NCI-H748 treated with DMSO at 0.1 percent for 48 hours (cell line): ENCODE measurements at regions not wholly inside any gene's neighbourhood (a gene's known extent, or its start where the extent isn't known, plus 50 kb on each side); places are given as distances from the start of the nearest gene placed in this dataset.

Experiments
- DNase-seq: peaks from one replicate; lab custom pipeline; 2025; lab: John Stamatoyannopoulos, UW

GRCh38 chr6:105608711-105609374, 206.0 kb upstream of the PREP start:
- DNase-seq: no peak

- no peak for DNase-seq
Measured at GRCh38 chr6:105607636-105608621, 205.0 kb upstream of the PREP start.

- no peak for DNase-seq
Measured at GRCh38 chr6:105606831-105607463, 204.1 kb upstream of the PREP start.

GRCh38 chr6:105604587-105604884, 201.7 kb upstream of the PREP start:
- DNase-seq: no peak

- DNase-seq: no peak
Measured at GRCh38 chr6:105603788-105604586, 201.1 kb upstream of the PREP start.

- no peak for DNase-seq
Measured at GRCh38 chr6:105601541-105602236, 198.8 kb upstream of the PREP start.

GRCh38 chr6:105600336-105601260, 197.7 kb upstream of the PREP start:
- DNase-seq: no peak

GRCh38 chr6:105598264-105598663, 195.4 kb upstream of the PREP start:
- no peak for DNase-seq

GRCh38 chr6:105596284-105596755, 193.4 kb upstream of the PREP start:
- DNase-seq: no peak

GRCh38 chr6:105595829-105596228, 192.9 kb upstream of the PREP start:
- DNase-seq: no peak

GRCh38 chr6:105594821-105595220, 191.9 kb upstream of the PREP start:
- no peak for DNase-seq

- no peak for DNase-seq
Measured at GRCh38 chr6:105593805-105594671, 191.2 kb upstream of the PREP start.

GRCh38 chr6:105593056-105593690, 190.3 kb upstream of the PREP start:
- DNase-seq: no peak

- DNase-seq: no peak
Measured at GRCh38 chr6:105592329-105592728, 189.4 kb upstream of the PREP start.

GRCh38 chr6:105591053-105591452, 188.2 kb upstream of the PREP start:
- DNase-seq: no peak

- DNase-seq: no peak
Measured at GRCh38 chr6:105588123-105588710, 185.3 kb upstream of the PREP start.

GRCh38 chr6:105587349-105588122, 184.7 kb upstream of the PREP start:
- no peak for DNase-seq
